C4-2B (cell line): ENCODE measurements at regions not wholly inside any gene's neighbourhood (a gene's known extent, or its start where the extent isn't known, plus 50 kb on each side); places are given as distances from the start of the nearest gene placed in this dataset.

Experiments
- ZFX ChIP-seq: fragments of 450-650 bp; IDR thresholded peaks from 2 replicates; pipeline ENCODE4 v1.6.1; 2017
- TF ChIP-seq, protein P1 (sequence below): fragments of 450-650 bp; conservative IDR thresholded peaks from 2 replicates; pipeline ENCODE4 v1.5.1; 2017; ENCODE audit warnings: mild to moderate bottlenecking

- TF ChIP-seq, protein P1, sequence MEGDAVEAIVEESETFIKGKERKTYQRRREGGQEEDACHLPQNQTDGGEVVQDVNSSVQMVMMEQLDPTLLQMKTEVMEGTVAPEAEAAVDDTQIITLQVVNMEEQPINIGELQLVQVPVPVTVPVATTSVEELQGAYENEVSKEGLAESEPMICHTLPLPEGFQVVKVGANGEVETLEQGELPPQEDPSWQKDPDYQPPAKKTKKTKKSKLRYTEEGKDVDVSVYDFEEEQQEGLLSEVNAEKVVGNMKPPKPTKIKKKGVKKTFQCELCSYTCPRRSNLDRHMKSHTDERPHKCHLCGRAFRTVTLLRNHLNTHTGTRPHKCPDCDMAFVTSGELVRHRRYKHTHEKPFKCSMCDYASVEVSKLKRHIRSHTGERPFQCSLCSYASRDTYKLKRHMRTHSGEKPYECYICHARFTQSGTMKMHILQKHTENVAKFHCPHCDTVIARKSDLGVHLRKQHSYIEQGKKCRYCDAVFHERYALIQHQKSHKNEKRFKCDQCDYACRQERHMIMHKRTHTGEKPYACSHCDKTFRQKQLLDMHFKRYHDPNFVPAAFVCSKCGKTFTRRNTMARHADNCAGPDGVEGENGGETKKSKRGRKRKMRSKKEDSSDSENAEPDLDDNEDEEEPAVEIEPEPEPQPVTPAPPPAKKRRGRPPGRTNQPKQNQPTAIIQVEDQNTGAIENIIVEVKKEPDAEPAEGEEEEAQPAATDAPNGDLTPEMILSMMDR = no peak
- no peak for TF ChIP-seq ZFX
These were observed 258.6 kb downstream of the MID1IP1 start for GRCh38 chrX:39059866-39060265.
